ENCODE measurements at regions not wholly inside any gene's neighbourhood (a gene's known extent, or its start where the extent isn't known, plus 50 kb on each side); places are given as distances from the start of the nearest gene placed in this dataset.

DNA sequence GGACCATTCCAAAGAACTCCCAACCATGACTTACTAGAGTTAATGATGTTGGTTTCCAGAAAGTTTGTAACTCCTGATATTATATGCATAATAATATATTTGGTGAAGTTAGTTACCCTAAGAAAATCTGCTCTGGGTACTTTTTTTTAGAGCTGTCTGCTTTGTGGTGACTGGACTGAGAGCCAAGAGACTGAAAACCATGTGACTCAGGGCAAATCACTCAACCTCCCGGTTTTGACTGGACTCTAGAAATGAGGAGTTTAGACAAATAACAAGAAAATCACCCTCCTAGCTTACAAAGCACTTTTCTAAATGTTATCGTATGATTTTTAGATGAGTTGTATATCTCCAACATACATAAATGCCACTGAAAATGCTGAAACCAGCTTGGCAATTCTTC, 138.3 kb upstream of the RND3 start:
- Histone ChIP-seq H3K9ac (ENCODE audit: low read length) (no peak overlapping the region), H3K4me3 (replicated peaks in 1 of 2; ENCODE audit: low read depth in 1 of 2, low read length in 2 of 2) (no peak overlapping the region), H2AFZ (ENCODE audit: low read depth, low read length, poor library complexity, severe bottlenecking) (no peak overlapping the region), H3K9me3 (ENCODE audit: control insufficient read depth in 1 of 2, insufficient read depth in 1 of 2, low read depth in 1 of 2, low read length in 2 of 2) (no peaks in the 10 kb centered on the region), H3K27me3 (ENCODE audit: insufficient read depth, low read length) (no peaks in the 10 kb centered on the region), H4K20me1 (ENCODE audit: insufficient read depth) (no peaks in the 10 kb centered on the region), H3K4me2 (ENCODE audit: low read length) (no peak overlapping the region), H3K36me3 (ENCODE audit: control insufficient read depth in 1 of 2, insufficient read depth in 2 of 2, low read length in 2 of 2) (no peaks in the 10 kb centered on the region), H3K4me1 (ENCODE audit: control insufficient read depth in 1 of 2, insufficient read depth in 2 of 2, low read length in 2 of 2) (peaks cover 0 to 15% of the 10 kb centered on the region in 2 experiments; a peak in 2 of 4 replicates), H3K79me2 (ENCODE audit: insufficient read depth, low read length) (no peaks in the 10 kb centered on the region), H3K9me2 (ENCODE audit: insufficient read depth) (no peaks in the 10 kb centered on the region), H3K27ac (ENCODE audit: low read depth, low read length) (no peak overlapping the region)
- TF ChIP-seq, protein P1, sequence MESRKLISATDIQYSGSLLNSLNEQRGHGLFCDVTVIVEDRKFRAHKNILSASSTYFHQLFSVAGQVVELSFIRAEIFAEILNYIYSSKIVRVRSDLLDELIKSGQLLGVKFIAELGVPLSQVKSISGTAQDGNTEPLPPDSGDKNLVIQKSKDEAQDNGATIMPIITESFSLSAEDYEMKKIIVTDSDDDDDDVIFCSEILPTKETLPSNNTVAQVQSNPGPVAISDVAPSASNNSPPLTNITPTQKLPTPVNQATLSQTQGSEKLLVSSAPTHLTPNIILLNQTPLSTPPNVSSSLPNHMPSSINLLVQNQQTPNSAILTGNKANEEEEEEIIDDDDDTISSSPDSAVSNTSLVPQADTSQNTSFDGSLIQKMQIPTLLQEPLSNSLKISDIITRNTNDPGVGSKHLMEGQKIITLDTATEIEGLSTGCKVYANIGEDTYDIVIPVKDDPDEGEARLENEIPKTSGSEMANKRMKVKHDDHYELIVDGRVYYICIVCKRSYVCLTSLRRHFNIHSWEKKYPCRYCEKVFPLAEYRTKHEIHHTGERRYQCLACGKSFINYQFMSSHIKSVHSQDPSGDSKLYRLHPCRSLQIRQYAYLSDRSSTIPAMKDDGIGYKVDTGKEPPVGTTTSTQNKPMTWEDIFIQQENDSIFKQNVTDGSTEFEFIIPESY (IDR thresholded peaks at IDR 0.05; ENCODE audit: extremely low read depth, insufficient replicate concordance, low read length): no peak
- TF ChIP-seq SP1 (IDR thresholded peaks at IDR 0.05; ENCODE audit: low read depth) (no peak), ZFX (IDR thresholded peaks at IDR 0.05) (no peak), CBX3 (IDR thresholded peaks at IDR 0.05; ENCODE audit: low read depth) (no peak), EZH2phosphoT487 (IDR thresholded peaks at IDR 0.05; ENCODE audit: borderline replicate concordance) (no peak)
- TF ChIP-seq, protein P2, sequence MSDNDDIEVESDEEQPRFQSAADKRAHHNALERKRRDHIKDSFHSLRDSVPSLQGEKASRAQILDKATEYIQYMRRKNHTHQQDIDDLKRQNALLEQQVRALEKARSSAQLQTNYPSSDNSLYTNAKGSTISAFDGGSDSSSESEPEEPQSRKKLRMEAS (IDR thresholded peaks at IDR 0.05): no peak
- no TSS peak for BruUV-seq (replicated peaks)
- ChIA-PET RAD21 (ENCODE audit: low non-redundant PET in 1 of 2, low total read pairs in 2 of 2, uncharacterized antibody in 2 of 2, unreplicated experiment in 2 of 2) (no interaction called here), POLR2A (no interaction called here), CTCF (no interaction called here)
- no peak for ATAC-seq
- intact Hi-C loops (cut with micrococcal nuclease): no loop called here
- no peak for DNase-seq (ENCODE audit: low read depth, low spot score)

DNA sequence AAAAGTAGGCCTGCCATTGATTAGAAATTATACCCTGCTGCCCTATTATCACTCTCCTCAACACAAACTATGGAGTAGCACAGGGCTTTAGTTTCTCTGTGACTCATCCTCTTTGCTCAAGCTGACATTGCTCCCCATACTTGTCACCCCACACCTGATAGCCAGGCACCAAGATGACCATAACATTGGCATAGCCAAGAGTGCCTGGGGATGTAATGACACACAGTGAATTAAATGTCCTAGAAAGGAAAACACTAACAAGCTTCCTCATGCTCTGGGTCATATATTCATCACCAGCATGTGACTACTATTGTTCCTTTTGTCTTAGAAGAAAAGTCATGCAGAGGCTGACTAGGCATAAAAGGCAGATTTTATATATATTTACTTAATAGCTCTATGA, 137.8 kb upstream of the RND3 start:
- Histone ChIP-seq H4K20me1 (ENCODE audit: insufficient read depth) (no peaks in the 10 kb centered on the region), H3K9me3 (ENCODE audit: control insufficient read depth in 1 of 2, insufficient read depth in 1 of 2, low read depth in 1 of 2, low read length in 2 of 2) (no peaks in the 10 kb centered on the region), H3K9me2 (ENCODE audit: insufficient read depth) (no peaks in the 10 kb centered on the region), H3K79me2 (ENCODE audit: insufficient read depth, low read length) (no peaks in the 10 kb centered on the region), H3K27me3 (ENCODE audit: insufficient read depth, low read length) (no peaks in the 10 kb centered on the region), H3K9ac (ENCODE audit: low read length) (no peak overlapping the region), H3K4me2 (ENCODE audit: low read length) (no peak overlapping the region), H3K36me3 (ENCODE audit: control insufficient read depth in 1 of 2, insufficient read depth in 2 of 2, low read length in 2 of 2) (no peaks in the 10 kb centered on the region), H3K27ac (ENCODE audit: low read depth, low read length) (no peak overlapping the region), H2AFZ (ENCODE audit: low read depth, low read length, poor library complexity, severe bottlenecking) (no peak overlapping the region), H3K4me3 (replicated peaks in 1 of 2; ENCODE audit: low read depth in 1 of 2, low read length in 2 of 2) (no peak overlapping the region), H3K4me1 (ENCODE audit: control insufficient read depth in 1 of 2, insufficient read depth in 2 of 2, low read length in 2 of 2) (peaks cover 0 to 18% of the 10 kb centered on the region in 2 experiments; a peak in 2 of 4 replicates)
- no TSS peak for BruUV-seq (replicated peaks)
- POLR2A ChIA-PET: no interaction called here
- RAD21 ChIA-PET (ENCODE audit: low non-redundant PET in 1 of 2, low total read pairs in 2 of 2, uncharacterized antibody in 2 of 2, unreplicated experiment in 2 of 2): no interaction called here
- intact Hi-C loops (cut with micrococcal nuclease): no loop called here
- ATAC-seq: no peak
- CTCF ChIA-PET: no interaction called here
- DNase-seq (ENCODE audit: low read depth, low spot score): no peak
- TF ChIP-seq, protein P3, sequence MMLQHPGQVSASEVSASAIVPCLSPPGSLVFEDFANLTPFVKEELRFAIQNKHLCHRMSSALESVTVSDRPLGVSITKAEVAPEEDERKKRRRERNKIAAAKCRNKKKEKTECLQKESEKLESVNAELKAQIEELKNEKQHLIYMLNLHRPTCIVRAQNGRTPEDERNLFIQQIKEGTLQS (IDR thresholded peaks at IDR 0.05): no peak
- TF ChIP-seq EZH2phosphoT487 (IDR thresholded peaks at IDR 0.05; ENCODE audit: borderline replicate concordance) (no peak), JUND (IDR thresholded peaks at IDR 0.05) (no peak), POLR2A (IDR thresholded peaks at IDR 0.05; ENCODE audit: borderline replicate concordance, extremely low read depth, insufficient read depth, insufficient read length) (no peak), ZNF274 (IDR thresholded peaks at IDR 0.05; ENCODE audit: low read depth, low read length) (no peak), SP1 (IDR thresholded peaks at IDR 0.05; ENCODE audit: low read depth) (no peak), CBX3 (IDR thresholded peaks at IDR 0.05; ENCODE audit: low read depth) (no peak), SIN3A (IDR thresholded peaks at IDR 0.05; ENCODE audit: low read depth) (no peak), TCF7L2 (IDR thresholded peaks at IDR 0.05; ENCODE audit: borderline replicate concordance, extremely low read depth, insufficient read depth, insufficient read length) (no peak), EGR1 (IDR thresholded peaks at IDR 0.05; ENCODE audit: low read depth) (no peak), FOSL1 (IDR thresholded peaks at IDR 0.05; ENCODE audit: low read depth) (no peak)
- TF ChIP-seq, protein P2 (IDR thresholded peaks at IDR 0.05): no peak
- TF ChIP-seq, protein P4, sequence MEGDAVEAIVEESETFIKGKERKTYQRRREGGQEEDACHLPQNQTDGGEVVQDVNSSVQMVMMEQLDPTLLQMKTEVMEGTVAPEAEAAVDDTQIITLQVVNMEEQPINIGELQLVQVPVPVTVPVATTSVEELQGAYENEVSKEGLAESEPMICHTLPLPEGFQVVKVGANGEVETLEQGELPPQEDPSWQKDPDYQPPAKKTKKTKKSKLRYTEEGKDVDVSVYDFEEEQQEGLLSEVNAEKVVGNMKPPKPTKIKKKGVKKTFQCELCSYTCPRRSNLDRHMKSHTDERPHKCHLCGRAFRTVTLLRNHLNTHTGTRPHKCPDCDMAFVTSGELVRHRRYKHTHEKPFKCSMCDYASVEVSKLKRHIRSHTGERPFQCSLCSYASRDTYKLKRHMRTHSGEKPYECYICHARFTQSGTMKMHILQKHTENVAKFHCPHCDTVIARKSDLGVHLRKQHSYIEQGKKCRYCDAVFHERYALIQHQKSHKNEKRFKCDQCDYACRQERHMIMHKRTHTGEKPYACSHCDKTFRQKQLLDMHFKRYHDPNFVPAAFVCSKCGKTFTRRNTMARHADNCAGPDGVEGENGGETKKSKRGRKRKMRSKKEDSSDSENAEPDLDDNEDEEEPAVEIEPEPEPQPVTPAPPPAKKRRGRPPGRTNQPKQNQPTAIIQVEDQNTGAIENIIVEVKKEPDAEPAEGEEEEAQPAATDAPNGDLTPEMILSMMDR (IDR thresholded peaks at IDR 0.05 in 2 of 3, conservative IDR thresholded peaks at IDR 0.05 in 1 of 3; ENCODE audit: borderline replicate concordance in 1 of 3, insufficient read depth in 1 of 3, low read depth in 2 of 3, low read length in 2 of 3): no peak
